ENCODE measurements at regions not wholly inside any gene's neighbourhood (a gene's known extent, or its start where the extent isn't known, plus 50 kb on each side); places are given as distances from the start of the nearest gene placed in this dataset.

GRCh38 chr12:77549383-77550128 lies 281.1 kb upstream of the NAV3 start:
- Histone ChIP-seq H3K27ac (ENCODE audit: low read depth, low read length) (no peak overlapping the region), H2AFZ (ENCODE audit: low read length, unreplicated experiment) (no peak overlapping the region), H3K27me3 (ENCODE audit: insufficient read depth, low read length) (no peaks in the 10 kb centered on the region), H3K4me3 (ENCODE audit: low read depth, low read length) (no peak overlapping the region), H3K4me1 (ENCODE audit: control insufficient read depth, insufficient read depth, low read length, unreplicated experiment) (no peaks in the 10 kb centered on the region), H3K79me2 (ENCODE audit: control insufficient read depth, insufficient read depth, low read length, unreplicated experiment) (no peaks in the 10 kb centered on the region), H3K36me3 (ENCODE audit: insufficient read depth, low read length) (no peaks in the 10 kb centered on the region)

GRCh38 chr12:77548797-77549196 lies 281.9 kb upstream of the NAV3 start:
- H2AFZ ChIP-seq (ENCODE audit: low read length, unreplicated experiment), result no peak overlapping the region
- H3K4me1 ChIP-seq (ENCODE audit: control insufficient read depth, insufficient read depth, low read length, unreplicated experiment), result no peaks in the 10 kb centered on the region
- H3K27ac ChIP-seq (ENCODE audit: low read depth, low read length), result no peak overlapping the region
- no peak overlapping the region for H3K4me3 ChIP-seq (ENCODE audit: low read depth, low read length)
- H3K79me2 ChIP-seq (ENCODE audit: control insufficient read depth, insufficient read depth, low read length, unreplicated experiment), result no peaks in the 10 kb centered on the region
- no peaks in the 10 kb centered on the region for H3K36me3 ChIP-seq (ENCODE audit: insufficient read depth, low read length)
- no peaks in the 10 kb centered on the region for H3K27me3 ChIP-seq (ENCODE audit: insufficient read depth, low read length)

- Histone ChIP-seq H2AFZ (ENCODE audit: low read length, unreplicated experiment) (no peak overlapping the region), H3K4me3 (ENCODE audit: low read depth, low read length) (no peak overlapping the region), H3K36me3 (ENCODE audit: insufficient read depth, low read length) (no peaks in the 10 kb centered on the region), H3K79me2 (ENCODE audit: control insufficient read depth, insufficient read depth, low read length, unreplicated experiment) (no peaks in the 10 kb centered on the region), H3K4me1 (ENCODE audit: control insufficient read depth, insufficient read depth, low read length, unreplicated experiment) (no peaks in the 10 kb centered on the region), H3K27me3 (ENCODE audit: insufficient read depth, low read length) (no peaks in the 10 kb centered on the region), H3K27ac (ENCODE audit: low read depth, low read length) (no peak overlapping the region)
Observed at GRCh38 chr12:77540097-77540496, 290.6 kb upstream of the NAV3 start.

- H3K4me3 ChIP-seq (ENCODE audit: low read depth, low read length), result no peak overlapping the region
- H3K4me1 ChIP-seq (ENCODE audit: control insufficient read depth, insufficient read depth, low read length, unreplicated experiment), result no peaks in the 10 kb centered on the region
- no peak overlapping the region for H3K27ac ChIP-seq (ENCODE audit: low read depth, low read length)
- no peaks in the 10 kb centered on the region for H3K36me3 ChIP-seq (ENCODE audit: insufficient read depth, low read length)
- H3K79me2 ChIP-seq (ENCODE audit: control insufficient read depth, insufficient read depth, low read length, unreplicated experiment), result no peaks in the 10 kb centered on the region
- no peaks in the 10 kb centered on the region for H3K27me3 ChIP-seq (ENCODE audit: insufficient read depth, low read length)
- H2AFZ ChIP-seq (ENCODE audit: low read length, unreplicated experiment), result no peak overlapping the region
Observed at GRCh38 chr12:77537663-77538062, 293.0 kb upstream of the NAV3 start.

- H3K27ac ChIP-seq (ENCODE audit: low read depth, low read length), result no peak overlapping the region
- H3K4me3 ChIP-seq (ENCODE audit: low read depth, low read length), result no peak overlapping the region
- H3K27me3 ChIP-seq (ENCODE audit: insufficient read depth, low read length), result no peaks in the 10 kb centered on the region
- H2AFZ ChIP-seq (ENCODE audit: low read length, unreplicated experiment), result no peak overlapping the region
- no peaks in the 10 kb centered on the region for H3K79me2 ChIP-seq (ENCODE audit: control insufficient read depth, insufficient read depth, low read length, unreplicated experiment)
- H3K4me1 ChIP-seq (ENCODE audit: control insufficient read depth, insufficient read depth, low read length, unreplicated experiment), result no peaks in the 10 kb centered on the region
- H3K36me3 ChIP-seq (ENCODE audit: insufficient read depth, low read length), result no peaks in the 10 kb centered on the region
Observed at GRCh38 chr12:77535734-77536133, 295.0 kb upstream of the NAV3 start.

- H3K79me2 ChIP-seq (ENCODE audit: control insufficient read depth, insufficient read depth, low read length, unreplicated experiment), result no peaks in the 10 kb centered on the region
Observed at GRCh38 chr12:77531912-77532311, 298.8 kb upstream of the NAV3 start.

GRCh38 chr12:77522247-77522646 lies 308.4 kb upstream of the NAV3 start:
- no peak overlapping the region for H3K27ac ChIP-seq (ENCODE audit: low read depth, low read length)

More at GRCh38 chr12:77531912-77532311, 298.8 kb upstream of the NAV3 start:
- H2AFZ ChIP-seq (ENCODE audit: low read length, unreplicated experiment), result no peak overlapping the region
- H3K4me1 ChIP-seq (ENCODE audit: control insufficient read depth, insufficient read depth, low read length, unreplicated experiment), result no peaks in the 10 kb centered on the region
- no peak overlapping the region for H3K27ac ChIP-seq (ENCODE audit: low read depth, low read length)
- H3K27me3 ChIP-seq (ENCODE audit: insufficient read depth, low read length), result no peaks in the 10 kb centered on the region
- no peaks in the 10 kb centered on the region for H3K36me3 ChIP-seq (ENCODE audit: insufficient read depth, low read length)
- no peak overlapping the region for H3K4me3 ChIP-seq (ENCODE audit: low read depth, low read length)

GRCh38 chr12:77521508-77522115 lies 309.1 kb upstream of the NAV3 start:
- Histone ChIP-seq H3K27me3 (ENCODE audit: insufficient read depth, low read length) (no peaks in the 10 kb centered on the region), H3K36me3 (ENCODE audit: insufficient read depth, low read length) (no peaks in the 10 kb centered on the region), H3K4me3 (ENCODE audit: low read depth, low read length) (no peak overlapping the region), H2AFZ (ENCODE audit: low read length, unreplicated experiment) (no peak overlapping the region), H3K27ac (ENCODE audit: low read depth, low read length) (no peak overlapping the region), H3K79me2 (ENCODE audit: control insufficient read depth, insufficient read depth, low read length, unreplicated experiment) (no peaks in the 10 kb centered on the region), H3K4me1 (ENCODE audit: control insufficient read depth, insufficient read depth, low read length, unreplicated experiment) (no peaks in the 10 kb centered on the region)

More at GRCh38 chr12:77522247-77522646, 308.4 kb upstream of the NAV3 start:
- Histone ChIP-seq H3K79me2 (ENCODE audit: control insufficient read depth, insufficient read depth, low read length, unreplicated experiment) (no peaks in the 10 kb centered on the region), H2AFZ (ENCODE audit: low read length, unreplicated experiment) (no peak overlapping the region), H3K27me3 (ENCODE audit: insufficient read depth, low read length) (no peaks in the 10 kb centered on the region), H3K36me3 (ENCODE audit: insufficient read depth, low read length) (no peaks in the 10 kb centered on the region), H3K4me1 (ENCODE audit: control insufficient read depth, insufficient read depth, low read length, unreplicated experiment) (no peaks in the 10 kb centered on the region), H3K4me3 (ENCODE audit: low read depth, low read length) (no peak overlapping the region)

GRCh38 chr12:77514511-77514910 lies 316.2 kb upstream of the NAV3 start:
- H3K79me2 ChIP-seq (ENCODE audit: control insufficient read depth, insufficient read depth, low read length, unreplicated experiment), result no peaks in the 10 kb centered on the region
- no peak overlapping the region for H2AFZ ChIP-seq (ENCODE audit: low read length, unreplicated experiment)
- no peak overlapping the region for H3K4me3 ChIP-seq (ENCODE audit: low read depth, low read length)

GRCh38 chr12:77510985-77511384 lies 319.7 kb upstream of the NAV3 start:
- Histone ChIP-seq H3K27me3 (ENCODE audit: insufficient read depth, low read length) (peaks cover 10% of the 10 kb centered on the region; the same call in 1 of the 2 replicates), H2AFZ (ENCODE audit: low read length, unreplicated experiment) (no peak overlapping the region), H3K79me2 (ENCODE audit: control insufficient read depth, insufficient read depth, low read length, unreplicated experiment) (no peaks in the 10 kb centered on the region), H3K27ac (ENCODE audit: low read depth, low read length) (no peak overlapping the region), H3K4me1 (ENCODE audit: control insufficient read depth, insufficient read depth, low read length, unreplicated experiment) (no peaks in the 10 kb centered on the region), H3K36me3 (ENCODE audit: insufficient read depth, low read length) (no peaks in the 10 kb centered on the region), H3K4me3 (ENCODE audit: low read depth, low read length) (no peak overlapping the region)

More at GRCh38 chr12:77514511-77514910, 316.2 kb upstream of the NAV3 start:
- H3K4me1 ChIP-seq (ENCODE audit: control insufficient read depth, insufficient read depth, low read length, unreplicated experiment), result no peaks in the 10 kb centered on the region
- H3K27ac ChIP-seq (ENCODE audit: low read depth, low read length), result no peak overlapping the region
- peaks cover 10% of the 10 kb centered on the region; the same call in 1 of the 2 replicates for H3K27me3 ChIP-seq (ENCODE audit: insufficient read depth, low read length)
- no peaks in the 10 kb centered on the region for H3K36me3 ChIP-seq (ENCODE audit: insufficient read depth, low read length)

- Histone ChIP-seq H3K27ac (ENCODE audit: low read depth, low read length) (no peak overlapping the region), H3K27me3 (ENCODE audit: insufficient read depth, low read length) (no peaks in the 10 kb centered on the region; the same call in 1 of the 2 replicates), H3K4me1 (ENCODE audit: control insufficient read depth, insufficient read depth, low read length, unreplicated experiment) (no peaks in the 10 kb centered on the region), H3K79me2 (ENCODE audit: control insufficient read depth, insufficient read depth, low read length, unreplicated experiment) (no peaks in the 10 kb centered on the region), H3K36me3 (ENCODE audit: insufficient read depth, low read length) (no peaks in the 10 kb centered on the region), H2AFZ (ENCODE audit: low read length, unreplicated experiment) (no peak overlapping the region), H3K4me3 (ENCODE audit: low read depth, low read length) (no peak overlapping the region)
Observed at GRCh38 chr12:77504466-77504865, 326.2 kb upstream of the NAV3 start.
